Epithelial cell of proximal tubule (primary cell): ENCODE measurements at regions not wholly inside any gene's neighbourhood (a gene's known extent, or its start where the extent isn't known, plus 50 kb on each side); places are given as distances from the start of the nearest gene placed in this dataset.
A peak's percentile ranks its signal among the peaks of the same experiment; 100 is the strongest.

ENCODE experiments used
- DNase-seq: peaks from one replicate; pipeline ENCODE4 v3.0.0-alpha.2; 2011; ENCODE audit warnings: low read depth
- H3K4me3 ChIP-seq: 2 replicates; pipeline ENCODE4 v1.5.1; 2011; ENCODE audit warnings: low read depth, mild to moderate bottlenecking, low read length
- CTCF ChIP-seq: conservative IDR thresholded peaks from 2 replicates; pipeline ENCODE4 v1.5.1; 2012; ENCODE audit warnings: low read depth, mild to moderate bottlenecking, low read length

DNA sequence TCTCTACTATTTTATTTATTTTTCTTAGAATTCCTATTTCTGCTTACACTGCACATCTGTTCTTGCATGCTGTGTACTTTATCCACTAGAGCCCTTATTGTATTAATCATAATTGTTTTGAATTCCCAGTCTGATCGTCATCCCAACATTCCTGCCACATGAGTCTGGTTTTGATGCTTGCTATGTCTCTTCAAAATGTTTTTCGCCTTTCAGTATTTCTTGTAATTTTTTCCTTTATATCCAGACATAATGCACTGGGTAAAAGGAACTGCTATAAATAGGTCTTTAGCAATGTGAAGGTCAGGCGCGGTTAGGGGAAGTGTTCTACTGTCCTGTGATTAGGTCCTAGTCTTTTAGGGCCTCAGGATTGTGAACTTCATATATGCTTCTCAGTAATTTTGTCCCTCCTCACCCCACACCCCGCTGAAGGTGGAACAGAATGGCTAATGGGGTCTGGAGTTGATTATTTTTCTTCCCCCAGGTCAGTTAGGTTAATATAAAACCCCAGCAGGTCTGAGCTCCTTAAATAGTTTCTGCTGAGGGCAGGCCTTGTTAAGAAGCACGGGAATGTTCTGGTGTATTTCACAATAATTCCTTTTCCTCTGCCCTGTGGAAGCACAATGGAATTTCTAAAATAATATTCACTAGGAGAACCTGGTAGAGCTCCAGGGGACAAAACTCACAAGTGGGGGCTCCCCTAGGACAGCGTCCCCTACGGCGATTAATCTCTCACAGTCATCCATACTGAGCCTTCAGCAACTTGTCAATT is 146.6 kb upstream of the TUT7 start:
- no peak overlapping the region for H3K4me3 ChIP-seq
- peak; percentile 25 for DNase-seq
- TF ChIP-seq CTCF: no peak

DNA sequence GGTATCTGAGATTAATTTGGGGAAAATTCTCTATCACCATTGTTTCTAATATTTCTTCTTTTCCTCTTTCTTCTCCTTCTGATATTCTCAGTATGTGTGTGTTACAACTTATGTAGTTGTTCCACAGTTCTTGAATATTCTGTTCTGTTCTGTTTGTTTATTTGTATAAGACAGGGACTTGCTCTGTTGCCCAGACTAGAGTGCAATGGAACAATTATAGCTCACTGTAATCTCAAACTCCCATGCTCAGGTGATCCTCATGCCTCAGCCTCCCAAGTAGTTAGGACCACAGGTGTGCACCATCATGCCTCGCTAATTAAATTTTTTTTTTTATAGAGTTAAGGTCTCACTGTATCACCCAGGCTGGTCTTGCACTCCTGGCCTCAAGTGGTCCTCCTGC is 145.8 kb upstream of the TUT7 start:
- no peak for TF ChIP-seq CTCF
- H3K4me3 ChIP-seq: no peak overlapping the region
- no peak for DNase-seq

- no peak for TF ChIP-seq CTCF
- DNase-seq: no peak
- H3K4me3 ChIP-seq: no peak overlapping the region
Measured at GRCh38 chr9:86494644-86495111, 140.5 kb upstream of the TUT7 start.

DNA sequence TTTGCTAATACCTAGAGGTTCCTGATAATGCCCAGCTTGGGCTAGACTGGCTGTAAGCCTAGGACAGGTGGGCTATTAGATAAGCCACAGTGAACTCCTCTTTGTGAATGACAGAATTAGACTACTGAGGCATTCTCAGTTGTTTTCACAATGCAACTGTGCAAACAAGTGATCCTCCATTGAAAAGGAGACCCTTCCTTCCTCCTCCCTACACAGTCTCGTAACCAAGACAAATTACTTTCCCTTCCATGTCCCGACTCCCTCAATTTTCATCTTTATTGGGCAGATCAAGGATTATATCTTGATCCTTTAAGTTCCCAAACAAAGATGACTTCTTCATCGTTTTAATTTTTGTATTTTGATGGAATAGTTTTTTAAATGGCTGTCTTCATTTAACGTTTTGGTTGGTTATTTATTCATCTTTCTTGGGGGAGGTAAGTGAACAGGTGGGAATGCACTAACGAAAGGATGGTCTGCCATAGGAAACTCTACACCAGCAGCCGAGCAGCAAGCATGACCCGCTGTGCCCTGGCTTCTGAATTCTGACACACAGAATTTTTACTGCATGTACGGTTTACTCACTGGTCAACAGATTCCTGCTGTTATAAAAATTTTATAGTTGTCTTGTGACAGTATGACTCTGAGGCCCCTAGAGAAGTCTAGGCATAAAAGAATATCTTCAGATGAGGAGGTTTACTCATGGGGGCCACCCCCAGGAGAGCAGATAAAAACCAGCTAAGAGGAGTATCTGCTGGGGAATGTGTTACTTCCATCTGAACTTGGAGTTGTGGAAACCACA is 137.5 kb upstream of the TUT7 start:
- no peak overlapping the region for H3K4me3 ChIP-seq
- no peak for DNase-seq
- TF ChIP-seq CTCF: no peak

- TF ChIP-seq CTCF: no peak
- no peak for DNase-seq
- H3K4me3 ChIP-seq: no peak overlapping the region
Measured at GRCh38 chr9:86488794-86489193, 134.6 kb upstream of the TUT7 start.

DNA sequence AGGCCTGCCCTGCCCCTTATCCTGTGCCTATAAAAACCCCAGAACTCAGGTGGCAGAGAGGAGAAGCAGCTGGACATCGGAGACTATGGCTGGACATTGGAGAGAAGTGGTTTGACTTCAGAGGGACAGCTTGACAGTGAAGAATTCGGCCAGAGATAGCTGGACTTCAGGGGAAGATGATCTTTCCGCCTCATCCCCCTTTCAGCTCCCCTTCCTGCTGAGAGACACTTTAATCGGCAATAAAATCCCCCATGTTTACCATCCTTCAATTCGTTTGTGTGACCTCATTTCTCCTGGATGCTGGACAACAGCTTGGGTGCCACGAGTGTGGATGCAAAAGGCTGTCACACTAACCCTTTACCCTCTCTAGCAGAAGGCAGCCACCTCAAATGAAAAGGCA is 134.1 kb upstream of the TUT7 start:
- DNase-seq: no peak
- no peak for TF ChIP-seq CTCF
- H3K4me3 ChIP-seq: no peak overlapping the region
